VCaP (cell line): ENCODE measurements at regions not wholly inside any gene's neighbourhood (a gene's known extent, or its start where the extent isn't known, plus 50 kb on each side); places are given as distances from the start of the nearest gene placed in this dataset.
"Not testable (repeated sequence)": the region's sequence is repeated elsewhere in the genome, so short reads cannot be mapped to it uniquely, and the experiment has no call there.

Experiments
- H3K27ac ChIP-seq: fragments of 450-650 bp; 2 replicates; pipeline ENCODE4 v1.5.1; 2017
- CTCF ChIP-seq: fragments of 450-650 bp; conservative IDR thresholded peaks from 2 replicates; pipeline ENCODE4 v1.5.1; 2017; ENCODE audit warnings: mild to moderate bottlenecking, moderate library complexity

DNA sequence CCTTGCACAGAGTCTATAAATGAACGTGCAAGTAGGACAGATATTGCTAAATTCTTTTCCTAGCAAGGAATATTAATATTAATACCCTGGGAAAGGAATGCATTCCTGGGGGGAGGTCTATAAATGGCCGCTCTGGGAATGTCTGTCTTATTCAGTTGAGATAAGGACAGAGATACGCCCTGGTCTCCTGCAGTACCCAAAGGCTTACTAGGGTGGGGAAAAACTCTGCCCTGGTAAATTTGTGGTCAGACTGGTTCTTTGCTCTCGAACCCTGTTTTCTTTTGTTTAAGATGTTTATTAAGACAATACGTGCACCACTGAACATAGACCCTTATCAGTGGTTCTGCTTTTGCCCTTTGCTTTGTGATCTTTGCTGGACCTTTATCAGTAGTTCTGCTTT is 122.0 kb downstream of the ART5 start:
- not testable (repeated sequence) for H3K27ac ChIP-seq

DNA sequence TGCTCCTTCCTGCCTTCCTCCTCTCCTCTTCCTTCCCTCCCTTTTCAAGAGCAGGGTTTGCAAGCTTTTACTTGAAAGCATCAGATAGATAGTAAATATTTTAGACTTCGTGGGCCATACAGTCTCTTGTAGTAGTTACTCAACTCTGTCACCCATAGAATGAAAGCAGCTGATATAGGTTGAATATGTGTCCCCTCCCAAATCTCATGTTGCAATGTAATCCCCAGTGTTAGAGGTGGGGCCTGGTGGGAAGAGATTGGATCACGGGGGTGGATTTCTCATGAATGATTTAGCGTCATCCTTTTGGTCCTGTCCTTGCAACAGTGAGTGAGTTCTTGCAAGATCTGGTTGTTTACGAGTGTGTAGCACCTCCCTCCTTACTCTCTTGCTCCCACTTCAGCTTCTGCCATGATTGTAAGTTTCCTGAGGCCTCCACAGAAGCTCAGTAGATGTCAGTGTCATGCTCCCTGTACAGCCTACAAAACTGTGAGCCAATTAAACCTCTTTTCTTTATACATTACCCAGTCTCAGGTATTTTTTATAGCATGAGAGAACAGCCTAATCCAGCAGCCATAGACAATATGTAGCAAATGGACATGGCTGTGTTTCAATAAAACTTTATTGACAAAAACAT is 124.7 kb downstream of the ART5 start:
- H3K27ac ChIP-seq: not testable (repeated sequence)

DNA sequence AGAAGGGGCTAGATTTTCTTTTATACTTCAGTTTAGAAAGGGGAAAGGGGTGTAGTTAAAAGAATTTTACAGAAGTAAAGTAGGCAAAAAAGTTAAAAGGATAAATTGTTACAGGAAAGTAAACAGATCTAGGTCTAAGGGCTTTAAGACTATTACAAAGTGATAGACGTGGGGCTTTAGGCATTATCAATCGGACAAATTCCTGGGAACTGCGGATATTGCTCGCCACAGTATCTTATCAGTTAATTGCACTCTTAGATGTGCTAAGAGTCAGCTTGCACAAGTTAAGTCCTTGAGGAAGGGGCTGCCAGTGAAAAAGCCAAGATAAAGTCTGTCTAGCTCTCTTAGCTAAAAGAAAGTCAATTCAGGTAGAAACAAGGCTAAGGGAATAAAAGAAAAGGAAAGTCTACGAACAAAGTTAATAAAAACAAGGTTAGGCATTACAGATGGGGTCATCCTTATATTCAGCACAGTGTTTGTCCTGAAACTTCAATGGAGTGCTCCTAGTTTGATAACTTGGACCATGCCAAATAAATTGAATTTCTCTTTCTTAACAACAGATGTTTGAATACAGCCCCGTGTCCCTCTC is 125.4 kb downstream of the ART5 start:
- H3K27ac ChIP-seq: not testable (repeated sequence)

GRCh38 chr11:3514635-3515424 is 127.0 kb downstream of the ART5 start:
- not testable (repeated sequence) for H3K27ac ChIP-seq

DNA sequence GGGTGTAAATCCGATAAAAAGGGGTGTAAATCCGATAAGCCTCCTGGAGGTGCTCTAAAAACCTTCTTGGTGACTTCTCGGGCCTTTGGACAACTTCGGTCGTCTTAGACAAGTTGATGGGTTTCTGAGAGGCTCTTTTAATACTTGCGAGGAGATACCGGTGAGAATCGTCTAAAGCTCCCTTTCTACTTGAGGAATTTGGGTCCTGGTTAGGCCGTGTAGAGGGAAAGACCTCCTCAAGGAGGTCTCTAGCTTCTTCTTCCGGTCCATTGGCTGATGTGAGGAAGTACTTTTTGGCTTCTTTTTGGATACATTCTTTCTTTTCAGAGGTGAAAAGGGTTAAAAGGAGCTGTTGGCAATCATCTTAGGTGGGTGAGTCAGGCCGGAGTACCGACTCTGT is 128.5 kb downstream of the ART5 start:
- not testable (repeated sequence) for H3K27ac ChIP-seq

GRCh38 chr11:3512751-3513150 is 129.0 kb downstream of the ART5 start:
- not testable (repeated sequence) for H3K27ac ChIP-seq

GRCh38 chr11:3512133-3512703 is 129.6 kb downstream of the ART5 start:
- H3K27ac ChIP-seq: not testable (repeated sequence)

GRCh38 chr11:3511416-3512132 is 130.2 kb downstream of the ART5 start:
- not testable (repeated sequence) for H3K27ac ChIP-seq

DNA sequence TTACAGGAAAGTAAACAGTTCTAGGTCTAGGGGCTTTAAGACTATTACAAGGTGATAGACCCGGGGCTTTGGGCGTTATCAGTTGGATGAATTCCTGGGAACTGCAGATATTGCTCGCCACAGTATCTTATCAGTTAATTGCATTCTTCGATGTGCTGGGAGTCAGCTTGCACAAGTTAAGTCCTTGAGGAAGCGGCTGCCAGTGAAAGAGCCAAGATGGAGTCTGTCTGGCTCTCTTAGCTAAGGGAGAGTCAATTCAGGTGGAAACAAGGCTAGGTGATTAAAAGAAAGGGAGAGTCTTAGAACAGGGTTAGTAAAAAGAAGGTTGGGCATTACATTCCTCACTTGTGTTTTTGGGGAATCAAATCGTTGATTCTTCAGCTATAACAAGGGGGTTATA is 130.6 kb upstream of the ZNF195 start:
- not testable (repeated sequence) for H3K27ac ChIP-seq

DNA sequence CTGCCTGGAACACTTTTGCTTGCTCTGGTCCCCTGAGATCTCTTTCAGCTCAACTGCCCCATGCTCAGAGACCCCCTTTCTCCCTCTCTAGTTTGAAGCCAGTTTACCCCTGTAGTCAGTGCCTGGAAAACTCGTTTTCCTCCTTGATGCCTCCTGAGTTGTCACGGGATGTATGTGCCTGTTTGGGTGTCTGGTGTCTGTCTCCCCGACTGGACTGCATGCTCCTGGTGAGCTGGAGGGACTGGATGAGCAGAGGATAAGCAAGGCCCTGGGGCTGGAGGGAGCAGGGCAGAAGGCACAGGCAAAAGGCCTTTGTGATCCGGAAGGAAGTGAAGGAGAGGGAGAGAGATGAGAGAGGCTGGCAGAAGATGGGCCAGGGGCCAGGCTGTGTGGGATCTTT is 120.3 kb upstream of the ZNF195 start:
- not testable (repeated sequence) for H3K27ac ChIP-seq

GRCh38 chr11:3498356-3498755 is 119.4 kb upstream of the ZNF195 start:
- not testable (repeated sequence) for H3K27ac ChIP-seq

- H3K27ac ChIP-seq: not testable (repeated sequence)
Measured at GRCh38 chr11:3493152-3493551, 114.2 kb upstream of the ZNF195 start.

GRCh38 chr11:3488003-3488402 is 109.1 kb upstream of the ZNF195 start:
- not testable (repeated sequence) for H3K27ac ChIP-seq
- TF ChIP-seq CTCF: 0 out of 2 replicates have a peak, but pooled peaks have one; percentile 14

DNA sequence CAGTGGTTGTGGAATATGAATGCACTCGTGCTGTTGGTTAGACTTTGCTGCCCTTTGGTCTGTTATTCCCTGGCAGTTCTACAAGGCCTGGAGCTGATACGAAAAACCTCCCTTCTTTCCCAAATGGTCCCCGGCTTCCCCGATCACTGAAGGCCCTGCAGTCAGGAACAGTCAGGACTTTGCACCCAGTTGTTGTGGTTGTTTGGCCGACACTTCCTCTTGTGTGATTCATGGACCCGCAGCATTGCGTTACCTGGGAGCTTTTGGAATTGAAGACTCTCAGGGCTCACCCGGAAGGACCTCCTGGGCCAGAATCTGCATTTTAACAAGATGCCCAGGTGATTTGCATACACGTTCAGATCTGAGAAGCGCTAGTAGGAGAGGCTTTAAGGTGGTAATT is 106.8 kb upstream of the ZNF195 start:
- H3K27ac ChIP-seq: not testable (repeated sequence)

- peak overlapping the region; percentile 69 for H3K27ac ChIP-seq
Measured at GRCh38 chr11:3476937-3477885, 98.3 kb upstream of the ZNF195 start.
